ENCODE measurements at regions not wholly inside any gene's neighbourhood (a gene's known extent, or its start where the extent isn't known, plus 50 kb on each side); places are given as distances from the start of the nearest gene placed in this dataset.

GRCh38 chr7:156442516-156442915 lies 198.1 kb upstream of the RNF32 start:
- no peak for TF ChIP-seq RAD21 (IDR thresholded peaks at IDR 0.05; ENCODE audit: low read depth)
- no peak for TF ChIP-seq TAF1 (IDR thresholded peaks at IDR 0.05; ENCODE audit: low read depth)
- no peak for TF ChIP-seq CREB1 (IDR thresholded peaks at IDR 0.05; ENCODE audit: low read depth)
- TF ChIP-seq EGR1 (IDR thresholded peaks at IDR 0.05): no peak
- no peak for TF ChIP-seq YY1 (IDR thresholded peaks at IDR 0.05; ENCODE audit: low read depth)
- TF ChIP-seq, protein P1, sequence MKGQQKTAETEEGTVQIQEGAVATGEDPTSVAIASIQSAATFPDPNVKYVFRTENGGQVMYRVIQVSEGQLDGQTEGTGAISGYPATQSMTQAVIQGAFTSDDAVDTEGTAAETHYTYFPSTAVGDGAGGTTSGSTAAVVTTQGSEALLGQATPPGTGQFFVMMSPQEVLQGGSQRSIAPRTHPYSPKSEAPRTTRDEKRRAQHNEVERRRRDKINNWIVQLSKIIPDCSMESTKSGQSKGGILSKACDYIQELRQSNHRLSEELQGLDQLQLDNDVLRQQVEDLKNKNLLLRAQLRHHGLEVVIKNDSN (IDR thresholded peaks at IDR 0.05): no peak
- no peak for TF ChIP-seq FOXM1 (IDR thresholded peaks at IDR 0.05; ENCODE audit: borderline replicate concordance, low read depth)
- TF ChIP-seq MAX (IDR thresholded peaks at IDR 0.05): no peak
- TF ChIP-seq REST (IDR thresholded peaks at IDR 0.05; ENCODE audit: low read depth): no peak
- TF ChIP-seq ZBTB7A (IDR thresholded peaks at IDR 0.05; ENCODE audit: low read depth): no peak

All from Ishikawa (cell line).